ENCODE measurements at regions not wholly inside any gene's neighbourhood (a gene's known extent, or its start where the extent isn't known, plus 50 kb on each side); places are given as distances from the start of the nearest gene placed in this dataset.
"Not testable (repeated sequence)": the region's sequence is repeated elsewhere in the genome, so short reads cannot be mapped to it uniquely, and the experiment has no call there.

- no peak for DNase-seq
These were observed 1059.2 kb upstream of the LRRTM1 start for GRCh38 chr2:81363800-81364199.

- DNase-seq, result not testable (repeated sequence)
These were observed 1057.9 kb upstream of the LRRTM1 start for GRCh38 chr2:81362468-81362867.

DNA sequence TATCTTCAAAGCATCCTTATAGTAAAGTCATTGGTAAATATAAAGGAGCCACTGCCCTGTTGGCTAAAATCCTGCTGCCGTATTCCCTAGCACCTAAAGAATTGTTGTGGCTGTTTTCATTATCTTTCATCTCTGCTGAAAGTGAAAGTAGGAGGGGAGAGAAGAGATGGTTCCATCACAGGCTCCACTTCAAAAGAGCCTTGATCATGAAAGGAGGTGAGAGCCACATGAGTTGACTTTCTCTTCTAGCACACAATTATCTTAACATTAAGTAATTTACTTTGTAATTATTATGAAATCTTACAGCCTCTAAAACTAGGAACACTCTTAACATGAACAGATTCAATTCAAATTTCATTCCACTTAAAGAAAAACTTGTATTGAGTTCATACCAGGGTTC lies 1050.9 kb upstream of the LRRTM1 start:
- DNase-seq, result no peak

GRCh38 chr2:81334046-81334445 lies 1029.5 kb upstream of the LRRTM1 start:
- no peak for DNase-seq

DNA sequence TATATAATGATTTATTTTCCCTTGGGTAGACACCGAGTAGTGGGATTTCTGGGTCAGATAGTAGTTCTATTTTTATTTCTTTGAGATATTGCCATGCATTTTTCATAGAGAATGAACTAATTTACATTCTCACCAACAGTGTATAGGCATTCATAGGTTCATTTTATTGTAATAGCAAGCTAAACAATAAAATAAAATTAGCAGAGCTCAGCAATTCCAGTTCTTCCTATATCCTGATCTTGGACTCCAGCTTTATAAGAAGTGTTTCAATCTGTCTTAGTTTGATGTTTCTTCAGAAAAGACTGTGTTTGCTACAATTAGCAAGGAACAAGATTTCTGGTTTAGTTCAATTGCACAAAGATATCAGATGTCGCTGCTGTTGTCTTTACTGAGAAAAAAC lies 1024.4 kb upstream of the LRRTM1 start:
- no peak for DNase-seq

DNA sequence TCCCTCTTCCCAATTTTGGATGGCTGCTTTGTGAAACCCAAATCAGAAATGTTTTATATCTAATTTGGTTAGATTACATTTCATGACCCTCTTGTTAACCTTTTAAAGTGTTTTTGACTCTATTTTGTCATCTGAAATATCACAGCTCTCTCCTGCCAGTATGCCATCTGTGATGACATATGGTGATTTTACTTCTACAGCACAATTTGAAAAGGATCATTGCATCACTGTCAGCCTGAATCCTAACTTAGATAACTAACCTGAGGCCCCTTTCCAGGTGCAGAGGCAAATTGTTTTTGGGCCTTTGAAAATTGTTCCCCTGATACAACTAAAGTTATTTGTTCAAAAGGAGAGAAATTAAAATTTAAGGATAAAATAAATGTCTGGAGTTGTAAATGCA lies 1023.4 kb upstream of the LRRTM1 start:
- DNase-seq, result no peak

DNA sequence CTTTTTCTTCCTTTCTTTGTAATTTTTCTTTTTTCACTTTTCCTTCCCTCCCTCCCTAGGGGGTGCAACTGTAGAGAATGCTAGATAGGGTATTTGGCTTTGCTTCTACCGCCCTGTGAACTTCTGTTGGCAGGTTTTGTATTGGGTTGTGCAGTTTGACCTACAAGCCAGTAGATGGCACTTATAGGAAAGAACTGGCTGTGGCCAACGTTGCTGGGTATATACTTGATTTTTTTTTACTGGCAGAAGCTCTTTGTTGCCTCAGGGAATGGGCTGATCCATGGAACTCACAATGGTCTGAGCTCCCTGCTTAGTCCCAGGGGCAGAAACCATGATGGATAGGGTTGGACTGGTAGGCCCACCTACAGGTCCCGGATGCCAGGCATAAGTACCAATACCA lies 1019.5 kb upstream of the LRRTM1 start:
- peak; percentile 5 to 12 for DNase-seq

DNA sequence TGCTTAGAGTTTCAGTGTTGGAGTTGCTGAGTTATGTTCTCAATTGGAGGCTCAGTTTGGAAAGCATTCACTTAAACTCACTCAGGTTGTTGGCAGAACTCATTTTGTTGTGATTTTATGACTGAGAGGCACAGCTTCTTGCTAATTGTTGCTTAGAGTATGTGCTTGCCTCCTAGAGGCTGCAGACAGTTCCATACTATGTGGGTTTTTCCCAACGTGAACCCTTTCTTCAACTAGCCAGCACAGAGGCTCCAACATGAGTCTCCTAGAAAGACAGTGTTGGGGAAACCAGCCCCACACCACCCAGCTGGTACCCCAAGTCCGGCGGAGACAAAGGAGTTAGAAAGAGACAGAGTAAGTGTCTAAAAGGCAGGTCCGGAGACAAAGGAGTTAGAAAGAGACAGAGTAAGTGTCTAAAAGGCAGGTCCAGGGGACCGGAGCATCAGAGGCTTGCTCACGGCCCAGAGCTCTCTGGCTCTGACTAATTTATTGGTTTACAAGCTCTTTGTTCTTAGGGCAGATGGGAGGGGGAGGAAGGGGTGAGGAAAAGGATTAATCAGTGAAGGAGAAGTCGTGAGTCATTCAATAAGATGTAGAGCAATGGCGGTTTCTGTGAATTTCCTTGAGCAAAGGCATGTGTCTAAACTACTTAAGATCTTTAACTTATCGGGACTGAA lies 999.7 kb upstream of the LRRTM1 start:
- no peak for DNase-seq

DNA sequence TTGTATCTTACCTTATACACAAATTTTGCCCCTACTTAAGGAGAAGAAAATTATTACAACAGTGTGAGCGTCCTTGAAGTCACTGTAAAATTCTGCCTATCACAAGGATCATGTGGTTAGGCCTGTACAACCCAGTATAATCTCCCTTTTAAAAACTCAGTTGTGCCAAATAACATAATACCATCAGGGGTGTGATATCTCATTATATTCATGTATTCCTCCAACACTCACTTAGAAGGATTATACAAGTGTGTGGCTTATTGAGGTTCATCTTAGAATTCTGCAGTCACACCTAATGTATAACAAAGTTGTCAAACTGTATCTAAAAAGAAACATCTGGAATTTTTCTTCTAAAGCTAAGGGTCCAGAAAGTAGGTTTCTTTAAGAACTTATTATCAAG lies 998.8 kb upstream of the LRRTM1 start:
- no peak for DNase-seq

DNA sequence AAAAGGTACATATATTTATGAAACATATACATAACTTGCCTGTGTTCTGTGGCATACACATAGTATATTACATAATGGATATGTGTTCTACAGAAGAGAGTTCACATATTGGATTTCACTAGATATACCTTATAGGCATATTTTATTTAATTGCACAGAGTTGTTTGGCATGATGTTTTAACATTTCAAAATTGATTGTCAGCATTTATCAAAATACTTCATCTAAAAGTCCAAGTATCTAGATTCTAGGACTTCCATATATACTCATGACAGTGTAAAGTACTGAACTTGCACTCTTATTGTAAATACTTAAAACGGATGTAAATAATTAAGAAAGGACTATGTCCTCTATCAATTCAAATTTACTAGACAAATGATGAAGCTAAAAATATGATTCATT lies 995.3 kb upstream of the LRRTM1 start:
- no peak for DNase-seq

- no peak for DNase-seq
These were observed 986.3 kb upstream of the LRRTM1 start for GRCh38 chr2:81290846-81291245.

- DNase-seq, result no peak
These were observed 978.5 kb upstream of the LRRTM1 start for GRCh38 chr2:81283081-81283480.

DNA sequence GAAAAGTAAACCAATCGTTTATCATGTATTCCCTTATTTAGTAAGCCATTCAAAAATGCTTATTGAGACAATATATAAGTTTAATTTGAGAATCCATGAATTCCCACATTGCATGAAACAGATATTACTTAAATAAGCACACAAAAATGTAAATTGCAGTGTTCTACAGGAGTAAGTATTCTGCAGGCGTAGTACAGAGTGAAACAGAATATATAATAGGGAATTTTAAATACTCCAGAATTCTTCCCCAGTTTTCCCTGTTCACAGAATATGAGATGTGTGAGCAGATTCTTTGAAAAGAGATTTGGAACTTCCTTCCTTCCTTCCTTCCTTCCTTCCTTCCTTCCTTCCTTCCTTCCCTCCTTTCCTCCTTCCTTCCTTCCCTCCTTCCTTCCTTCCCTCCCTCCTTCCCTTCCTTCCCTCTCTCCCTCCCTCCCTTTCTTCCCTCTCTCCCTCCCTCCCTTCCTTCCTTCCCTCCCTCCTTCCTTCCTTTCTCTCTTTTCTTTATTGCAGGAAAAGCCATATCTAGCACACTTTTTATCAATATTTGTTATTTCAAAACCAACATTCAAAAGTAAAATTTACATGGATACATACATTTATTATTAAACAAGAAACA lies 977.7 kb upstream of the LRRTM1 start:
- DNase-seq, result no peak

DNA sequence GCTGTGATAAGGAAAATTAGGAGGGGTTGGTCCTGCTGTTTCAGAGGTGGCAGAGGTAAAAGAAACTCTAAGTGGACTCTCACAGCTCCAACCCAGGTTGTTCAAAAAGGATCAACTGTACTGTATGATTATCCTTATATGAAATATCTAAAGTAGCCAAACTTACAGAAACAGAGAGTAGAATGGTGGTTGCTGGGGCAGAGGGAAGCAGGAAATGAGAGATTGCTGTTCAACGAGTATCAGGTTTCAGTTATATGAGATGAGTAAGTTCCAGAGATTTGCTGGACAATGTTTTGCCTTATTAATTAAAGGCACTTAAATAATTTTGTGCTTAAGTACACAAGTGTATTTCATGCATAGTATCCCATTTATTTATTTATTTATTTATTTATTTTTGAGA lies 972.0 kb upstream of the LRRTM1 start:
- no peak for DNase-seq

- DNase-seq, result peak; percentile 4 to 5
These were observed 961.6 kb upstream of the LRRTM1 start for GRCh38 chr2:81266106-81266505.

GRCh38 chr2:81263989-81264388 lies 959.4 kb upstream of the LRRTM1 start:
- no peak for DNase-seq

- DNase-seq, result no peak
These were observed 955.8 kb upstream of the LRRTM1 start for GRCh38 chr2:81260320-81260719.

DNA sequence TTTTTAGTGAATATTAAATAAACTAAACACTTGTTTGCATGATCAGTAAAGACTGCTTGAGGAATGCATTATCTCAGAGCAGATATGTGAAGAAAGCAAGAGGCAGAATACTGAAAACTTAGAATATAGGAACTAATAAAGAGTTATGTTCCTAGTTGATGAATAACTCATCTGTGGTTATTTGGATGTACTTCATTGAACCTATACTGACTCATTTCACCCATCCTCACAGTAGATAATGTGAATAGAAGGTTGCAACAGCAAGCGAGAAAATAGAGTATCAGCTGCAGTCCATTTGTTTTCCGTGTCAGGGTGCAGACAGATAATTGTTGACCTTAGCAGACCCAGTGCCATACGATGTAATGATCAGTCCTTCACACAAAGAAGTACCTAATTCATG lies 945.7 kb upstream of the LRRTM1 start:
- no peak for DNase-seq

DNA sequence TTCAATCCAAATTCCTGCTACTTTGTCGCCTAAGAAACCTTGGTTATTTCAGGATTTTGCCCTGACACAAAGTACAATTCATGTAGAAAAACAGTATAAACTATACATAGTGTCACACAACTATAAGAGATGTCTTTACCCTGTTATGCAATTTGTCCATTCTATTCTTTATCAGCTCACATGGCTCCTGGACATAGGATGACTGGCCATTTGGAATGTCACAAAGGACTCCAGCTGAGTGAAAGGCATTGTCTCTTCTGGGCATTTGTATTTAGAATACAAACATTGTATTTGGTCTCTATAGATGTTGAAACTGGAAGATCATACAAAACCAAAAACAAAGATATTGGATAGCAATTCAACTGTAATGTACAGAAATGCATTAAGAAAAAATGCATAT lies 944.6 kb upstream of the LRRTM1 start:
- no peak for DNase-seq

DNA sequence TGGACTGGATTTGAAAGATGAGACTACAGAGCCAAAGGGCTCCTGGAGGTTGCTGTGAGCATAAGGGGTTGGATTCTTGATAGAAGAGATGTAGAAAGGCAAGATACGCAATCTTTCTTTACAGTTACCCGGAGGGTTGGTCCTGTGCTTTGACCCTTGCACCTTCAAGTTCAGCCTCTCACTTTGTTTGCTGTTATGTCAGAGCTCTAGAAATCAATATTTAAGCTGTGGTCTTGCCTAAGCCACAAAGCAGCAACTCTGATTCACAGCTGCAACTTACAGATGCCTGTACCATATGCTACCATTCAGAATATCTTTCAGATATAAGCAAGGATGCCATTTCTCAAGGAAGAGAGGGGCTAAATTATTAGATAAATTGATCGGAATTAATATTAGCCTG lies 943.1 kb upstream of the LRRTM1 start:
- DNase-seq, result no peak

DNA sequence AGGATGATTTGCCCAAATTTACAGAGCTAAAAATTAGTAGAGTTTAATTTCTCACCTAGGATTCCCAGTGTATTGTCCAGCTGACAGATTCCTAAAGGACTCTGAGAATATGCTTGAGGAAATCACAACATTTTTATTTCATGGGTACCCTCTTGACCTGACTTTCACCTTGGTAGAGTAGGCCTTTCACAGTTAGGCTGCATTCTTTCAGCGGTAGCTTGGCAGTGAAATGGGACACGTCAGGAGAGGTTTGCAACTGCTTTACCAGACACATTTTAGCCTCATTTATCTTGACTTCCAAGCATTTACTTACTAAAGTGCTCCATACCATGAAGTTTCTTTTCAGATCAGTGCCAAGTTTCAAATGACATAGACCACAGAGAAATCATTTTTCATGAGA lies 937.9 kb upstream of the LRRTM1 start:
- DNase-seq, result no peak

GRCh38 chr2:81238462-81238861 lies 933.9 kb upstream of the LRRTM1 start:
- no peak for DNase-seq

DNA sequence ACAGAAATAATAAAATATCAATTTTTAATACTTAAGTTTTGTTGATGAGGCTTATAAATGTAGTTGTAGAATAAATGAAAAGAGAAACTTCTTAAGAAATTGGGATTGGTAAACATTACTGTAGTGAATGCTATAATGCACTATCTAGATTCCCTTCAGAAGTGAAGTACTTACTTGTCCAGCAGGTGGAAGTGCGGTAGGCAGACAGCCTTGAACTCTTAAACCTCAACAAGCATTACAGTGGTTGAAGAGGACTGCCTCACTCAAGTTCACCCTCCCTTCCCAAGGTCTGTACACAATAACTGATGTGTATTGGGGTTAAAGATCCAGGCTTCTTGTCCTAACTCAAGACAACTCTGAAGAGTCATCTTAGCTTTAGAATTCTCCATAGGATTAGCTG lies 931.0 kb upstream of the LRRTM1 start:
- DNase-seq, result no peak

DNA sequence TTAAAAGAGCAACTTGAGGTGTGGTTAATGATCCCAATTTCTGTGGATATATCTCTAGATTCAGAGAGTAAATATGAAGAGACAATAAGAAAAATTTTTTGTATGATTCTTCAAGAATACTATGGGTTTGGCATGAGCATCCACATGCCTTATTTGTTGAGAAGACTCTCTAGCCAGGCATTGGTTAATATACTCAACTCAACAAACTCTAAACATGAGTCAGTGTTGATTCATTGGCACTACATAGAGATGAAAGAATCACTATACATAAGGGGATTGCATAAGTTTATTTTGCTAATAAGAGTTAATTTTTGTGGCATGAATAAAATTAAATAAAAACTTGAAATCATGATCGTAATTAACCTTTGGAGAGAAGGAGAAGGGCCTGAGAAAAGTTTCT lies 930.2 kb upstream of the LRRTM1 start:
- DNase-seq, result no peak

DNA sequence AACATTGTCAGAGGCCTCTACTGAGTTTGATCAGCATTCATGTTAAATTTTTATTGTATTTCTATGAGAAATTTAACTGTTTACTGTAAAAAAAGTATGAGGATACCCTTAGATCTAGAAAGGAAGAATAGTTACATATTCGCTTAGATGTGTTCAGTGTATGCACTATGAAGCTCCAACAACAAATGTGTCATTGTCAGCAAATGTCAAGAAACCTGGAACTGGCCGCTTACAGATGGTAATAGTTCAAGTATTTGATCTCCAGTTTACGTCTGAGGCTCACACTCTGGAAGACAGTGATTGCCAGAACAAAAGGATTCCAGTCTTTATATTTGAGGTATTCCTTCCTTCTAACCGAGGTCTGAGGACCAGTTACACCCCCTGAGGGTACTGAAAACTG lies 921.2 kb upstream of the LRRTM1 start:
- DNase-seq, result no peak

All from SHP77 (cell line).